ENCODE measurements at regions not wholly inside any gene's neighbourhood (a gene's known extent, or its start where the extent isn't known, plus 50 kb on each side); places are given as distances from the start of the nearest gene placed in this dataset.

GRCh38 chr2:105504459-105504858 lies 105.6 kb upstream of the FHL2 start:
- Histone ChIP-seq H3K4me1 (no peaks in the 10 kb centered on the region), H3K27ac (no peak overlapping the region), H3K9me3 (no peaks in the 10 kb centered on the region), H3K27me3 (no peaks in the 10 kb centered on the region), H3K36me3 (no peaks in the 10 kb centered on the region), H3K4me3 (no peak overlapping the region)
- no peak for DNase-seq (ENCODE audit: low spot score in 2 of 2)
- no peak for TF ChIP-seq CTCF (IDR thresholded peaks at IDR 0.05)
- intact Hi-C loops (cut with DNase I), result no loop called here

- H3K27ac ChIP-seq, result no peak overlapping the region
- TF ChIP-seq CTCF (IDR thresholded peaks at IDR 0.05), result no peak
- intact Hi-C loops (cut with DNase I), result no loop called here
These were observed 103.9 kb upstream of the FHL2 start for GRCh38 chr2:105502625-105503334.

GRCh38 chr2:105498281-105498846 lies 99.5 kb upstream of the FHL2 start:
- no peak for DNase-seq (ENCODE audit: low spot score in 2 of 2)
- Histone ChIP-seq H3K4me3 (no peak overlapping the region), H3K36me3 (no peaks in the 10 kb centered on the region), H3K9me3 (no peaks in the 10 kb centered on the region), H3K27me3 (no peaks in the 10 kb centered on the region), H3K27ac (no peak overlapping the region), H3K4me1 (no peaks in the 10 kb centered on the region)
- TF ChIP-seq CTCF (IDR thresholded peaks at IDR 0.05), result no peak
- intact Hi-C loops (cut with DNase I), result no loop called here

More at GRCh38 chr2:105502625-105503334, 103.9 kb upstream of the FHL2 start:
- no peaks in the 10 kb centered on the region for H3K27me3 ChIP-seq
- no peak overlapping the region for H3K4me3 ChIP-seq
- DNase-seq (ENCODE audit: low spot score in 2 of 2), result no peak
- no peaks in the 10 kb centered on the region for H3K4me1 ChIP-seq
- H3K36me3 ChIP-seq, result no peaks in the 10 kb centered on the region
- H3K9me3 ChIP-seq, result no peaks in the 10 kb centered on the region

GRCh38 chr2:105497094-105497493 lies 98.2 kb upstream of the FHL2 start:
- no peak for DNase-seq (ENCODE audit: low spot score in 2 of 2)
- H3K9me3 ChIP-seq, result peaks cover 0 to 9% of the 10 kb centered on the region in 2 donors
- no peak overlapping the region for H3K27ac ChIP-seq
- H3K4me1 ChIP-seq, result no peaks in the 10 kb centered on the region
- TF ChIP-seq CTCF (IDR thresholded peaks at IDR 0.05), result no peak
- no peak overlapping the region for H3K4me3 ChIP-seq
- H3K27me3 ChIP-seq, result no peaks in the 10 kb centered on the region
- intact Hi-C loops (cut with DNase I), result no loop called here
- H3K36me3 ChIP-seq, result no peaks in the 10 kb centered on the region

GRCh38 chr2:105496271-105496670 lies 97.4 kb upstream of the FHL2 start:
- TF ChIP-seq CTCF (IDR thresholded peaks at IDR 0.05), result no peak
- intact Hi-C loops (cut with DNase I), result no loop called here

More at GRCh38 chr2:105496271-105496670, 97.4 kb upstream of the FHL2 start:
- no peak overlapping the region for H3K27ac ChIP-seq
- no peaks in the 10 kb centered on the region for H3K36me3 ChIP-seq
- no peaks in the 10 kb centered on the region for H3K4me1 ChIP-seq
- peaks cover 0 to 9% of the 10 kb centered on the region in 2 donors for H3K9me3 ChIP-seq
- H3K4me3 ChIP-seq, result no peak overlapping the region
- DNase-seq (ENCODE audit: low spot score in 2 of 2), result no peak
- no peaks in the 10 kb centered on the region for H3K27me3 ChIP-seq

Data from ascending aorta (tissue), 2 donors.